Breast epithelium (tissue), 3 donors: ENCODE measurements at regions not wholly inside any gene's neighbourhood (a gene's known extent, or its start where the extent isn't known, plus 50 kb on each side); places are given as distances from the start of the nearest gene placed in this dataset.

ENCODE experiments used
- POLR2A ChIP-seq: fragments of 450-650 bp; IDR thresholded peaks from one replicate; pipeline ENCODE4 v1.6.1; 2016; ENCODE audit warnings: antibody characterized with exemption, mild to moderate bottlenecking, moderate library complexity
- POLR2AphosphoS5 ChIP-seq, 3 donors: sonication (generic); formaldehyde crosslinking; IDR thresholded peaks; one replicate each; pipeline ENCODE4 v1.6.1; 2017; ENCODE audit warnings: antibody characterized with exemption in 3 of 3
- TF ChIP-seq, protein P1 (sequence below), 3 donors: fragments of 450-650 bp; IDR thresholded peaks; one replicate each; pipeline ENCODE4 v1.5.1; 2016 to 2017; ENCODE audit warnings: antibody characterized with exemption in 3 of 3, mild to moderate bottlenecking in 3 of 3, moderate library complexity in 3 of 3

DNA sequence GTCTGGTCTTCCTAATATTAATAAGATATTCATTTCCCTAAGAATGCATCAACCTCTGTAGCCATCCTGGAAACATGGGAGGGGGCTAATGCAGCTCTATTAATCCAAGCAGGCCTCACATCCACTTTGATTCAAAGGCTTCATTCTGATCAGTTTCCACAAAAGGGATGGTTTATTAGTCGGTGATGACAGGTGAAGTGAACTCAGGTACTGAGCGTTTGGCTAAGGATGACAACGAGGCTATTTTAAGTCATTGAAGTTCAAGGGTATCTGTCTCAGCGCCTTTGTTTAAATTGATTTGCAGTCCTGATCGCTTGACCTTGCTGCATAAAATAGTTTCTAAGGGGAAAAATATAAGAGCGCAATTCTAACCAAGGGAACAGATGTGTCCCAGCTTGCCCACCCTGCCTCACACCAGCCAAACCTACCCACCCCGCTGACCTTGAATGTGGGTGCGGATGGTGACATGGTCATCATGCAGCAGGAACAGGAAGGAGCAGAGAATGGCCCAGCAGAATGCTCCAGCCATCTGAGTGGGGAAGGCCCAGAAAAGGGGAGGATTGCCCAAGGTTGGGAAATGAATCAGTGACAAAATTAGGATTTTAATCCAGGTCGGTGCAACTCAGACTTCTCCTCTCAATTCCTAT, 70.5 kb upstream of the ZNF618 start:
- TF ChIP-seq, protein P1, sequence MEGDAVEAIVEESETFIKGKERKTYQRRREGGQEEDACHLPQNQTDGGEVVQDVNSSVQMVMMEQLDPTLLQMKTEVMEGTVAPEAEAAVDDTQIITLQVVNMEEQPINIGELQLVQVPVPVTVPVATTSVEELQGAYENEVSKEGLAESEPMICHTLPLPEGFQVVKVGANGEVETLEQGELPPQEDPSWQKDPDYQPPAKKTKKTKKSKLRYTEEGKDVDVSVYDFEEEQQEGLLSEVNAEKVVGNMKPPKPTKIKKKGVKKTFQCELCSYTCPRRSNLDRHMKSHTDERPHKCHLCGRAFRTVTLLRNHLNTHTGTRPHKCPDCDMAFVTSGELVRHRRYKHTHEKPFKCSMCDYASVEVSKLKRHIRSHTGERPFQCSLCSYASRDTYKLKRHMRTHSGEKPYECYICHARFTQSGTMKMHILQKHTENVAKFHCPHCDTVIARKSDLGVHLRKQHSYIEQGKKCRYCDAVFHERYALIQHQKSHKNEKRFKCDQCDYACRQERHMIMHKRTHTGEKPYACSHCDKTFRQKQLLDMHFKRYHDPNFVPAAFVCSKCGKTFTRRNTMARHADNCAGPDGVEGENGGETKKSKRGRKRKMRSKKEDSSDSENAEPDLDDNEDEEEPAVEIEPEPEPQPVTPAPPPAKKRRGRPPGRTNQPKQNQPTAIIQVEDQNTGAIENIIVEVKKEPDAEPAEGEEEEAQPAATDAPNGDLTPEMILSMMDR (IDR thresholded peaks at IDR 0.05) = no peak
- no peak for TF ChIP-seq POLR2AphosphoS5 (IDR thresholded peaks at IDR 0.05)
- TF ChIP-seq POLR2A = no peak
